ENCODE measurements at regions not wholly inside any gene's neighbourhood (a gene's known extent, or its start where the extent isn't known, plus 50 kb on each side); places are given as distances from the start of the nearest gene placed in this dataset.

GRCh38 chr12:115824936-115825602 lies 452.4 kb downstream of the MED13L start:
- H3K4me1 Mint-ChIP-seq (ENCODE audit: low read depth, unreplicated experiment): no peaks in the 10 kb centered on the region
- intact Hi-C loops (cut with micrococcal nuclease; ENCODE audit: unreplicated experiment): no loop called here
- TF ChIP-seq CTCF (IDR thresholded peaks at IDR 0.05; ENCODE audit: unreplicated experiment): no peak

GRCh38 chr12:115823635-115824034 lies 453.9 kb downstream of the MED13L start:
- H3K4me1 Mint-ChIP-seq (ENCODE audit: low read depth, unreplicated experiment): no peaks in the 10 kb centered on the region
- CTCF ChIA-PET: no interaction called here

More at GRCh38 chr12:115824936-115825602, 452.4 kb downstream of the MED13L start:
- no peak overlapping the region for H3K4me3 Mint-ChIP-seq (ENCODE audit: low read depth, unreplicated experiment)
- H3K9me3 Mint-ChIP-seq (ENCODE audit: low read depth, unreplicated experiment): no peaks in the 10 kb centered on the region
- no peak for DNase-seq
- no peaks in the 10 kb centered on the region for H3K36me3 Mint-ChIP-seq (ENCODE audit: insufficient read depth, unreplicated experiment)
- no peaks in the 10 kb centered on the region for H3K27me3 Mint-ChIP-seq (ENCODE audit: unreplicated experiment)
- BruUV-seq (replicated peaks): no TSS peak
- CTCF ChIA-PET: interaction anchor here (0.8 kb wide), 1 partner anchor 9 kb away, joined by 8 read pairs; no protein-coding TSS in a partner anchor
- H3K27ac Mint-ChIP-seq (ENCODE audit: unreplicated experiment): no peak overlapping the region

DNA sequence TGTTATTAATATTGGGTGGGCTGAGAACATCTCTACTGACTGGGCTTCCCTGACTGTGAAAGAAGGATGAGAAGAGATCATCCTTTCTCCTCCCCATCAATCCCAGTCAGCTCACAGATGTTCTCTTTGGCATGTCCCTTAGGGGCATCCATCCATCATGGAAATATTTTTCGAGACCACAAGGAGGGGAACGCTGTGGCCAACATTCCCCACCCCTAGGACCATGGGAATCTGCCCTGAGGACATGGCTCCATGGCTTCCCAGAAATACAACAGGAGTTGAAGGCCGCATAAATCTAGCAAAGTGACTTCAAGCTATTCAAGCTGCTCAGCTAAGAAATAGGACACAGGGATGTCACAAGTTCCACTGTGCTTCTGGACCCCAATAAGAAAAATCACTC lies 456.8 kb downstream of the MED13L start:
- H3K4me3 Mint-ChIP-seq (ENCODE audit: low read depth, unreplicated experiment): no peak overlapping the region
- CTCF ChIA-PET: interaction anchor here (0.6 kb wide), 1 partner anchor 265 kb away, joined by 4 read pairs; no protein-coding TSS in a partner anchor
- H3K36me3 Mint-ChIP-seq (ENCODE audit: insufficient read depth, unreplicated experiment): no peaks in the 10 kb centered on the region
- no peak overlapping the region for H3K27ac Mint-ChIP-seq (ENCODE audit: unreplicated experiment)
- no peak for DNase-seq
- no peak for TF ChIP-seq CTCF (IDR thresholded peaks at IDR 0.05; ENCODE audit: unreplicated experiment)
- no peaks in the 10 kb centered on the region for H3K9me3 Mint-ChIP-seq (ENCODE audit: low read depth, unreplicated experiment)
- H3K27me3 Mint-ChIP-seq (ENCODE audit: unreplicated experiment): peaks cover 17% of the 10 kb centered on the region
- intact Hi-C loops (cut with micrococcal nuclease; ENCODE audit: unreplicated experiment): no loop called here
- no peaks in the 10 kb centered on the region for H3K4me1 Mint-ChIP-seq (ENCODE audit: low read depth, unreplicated experiment)
- BruUV-seq (replicated peaks): no TSS peak

More at GRCh38 chr12:115823635-115824034, 453.9 kb downstream of the MED13L start:
- Mint-ChIP-seq H3K4me3 (ENCODE audit: low read depth, unreplicated experiment) (no peak overlapping the region), H3K27me3 (ENCODE audit: unreplicated experiment) (peaks cover 3% of the 10 kb centered on the region), H3K9me3 (ENCODE audit: low read depth, unreplicated experiment) (no peaks in the 10 kb centered on the region), H3K27ac (ENCODE audit: unreplicated experiment) (no peak overlapping the region), H3K36me3 (ENCODE audit: insufficient read depth, unreplicated experiment) (no peaks in the 10 kb centered on the region)
- intact Hi-C loops (cut with micrococcal nuclease; ENCODE audit: unreplicated experiment): no loop called here
- BruUV-seq (replicated peaks): no TSS peak
- no peak for TF ChIP-seq CTCF (IDR thresholded peaks at IDR 0.05; ENCODE audit: unreplicated experiment)
- DNase-seq: no peak

DNA sequence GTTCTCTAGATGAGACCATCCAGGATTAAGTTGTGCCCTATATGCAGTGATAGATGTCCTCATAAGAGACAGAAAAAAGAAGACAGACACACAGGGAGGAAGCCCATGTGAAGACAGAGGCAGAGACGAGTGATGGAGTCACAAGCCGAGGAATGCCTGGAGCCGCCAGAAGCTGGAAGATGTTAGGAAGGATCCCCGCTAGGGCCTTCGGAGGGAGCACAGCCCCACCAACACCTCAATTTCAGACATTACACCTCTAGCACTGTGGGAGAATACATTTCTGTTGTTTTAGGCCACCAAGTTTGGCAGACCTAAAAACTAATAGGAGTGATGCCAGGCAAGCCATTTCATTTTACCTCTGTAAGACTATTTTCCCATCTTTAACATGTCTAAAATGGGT lies 458.5 kb downstream of the MED13L start:
- intact Hi-C loops (cut with micrococcal nuclease; ENCODE audit: unreplicated experiment): no loop called here
- CTCF ChIA-PET: no interaction called here
- H3K9me3 Mint-ChIP-seq (ENCODE audit: low read depth, unreplicated experiment): no peaks in the 10 kb centered on the region
- H3K27ac Mint-ChIP-seq (ENCODE audit: unreplicated experiment): no peak overlapping the region
- BruUV-seq (replicated peaks): no TSS peak
- H3K4me3 Mint-ChIP-seq (ENCODE audit: low read depth, unreplicated experiment): no peak overlapping the region
- DNase-seq: no peak
- H3K27me3 Mint-ChIP-seq (ENCODE audit: unreplicated experiment): peaks cover 17% of the 10 kb centered on the region
- no peaks in the 10 kb centered on the region for H3K36me3 Mint-ChIP-seq (ENCODE audit: insufficient read depth, unreplicated experiment)
- no peak for TF ChIP-seq CTCF (IDR thresholded peaks at IDR 0.05; ENCODE audit: unreplicated experiment)
- H3K4me1 Mint-ChIP-seq (ENCODE audit: low read depth, unreplicated experiment): no peaks in the 10 kb centered on the region

All from Calu3 (cell line).